AG09309 (cell line): ENCODE measurements at regions not wholly inside any gene's neighbourhood (a gene's known extent, or its start where the extent isn't known, plus 50 kb on each side); places are given as distances from the start of the nearest gene placed in this dataset.

ENCODE experiments used
- DNase-seq: peaks from one replicate; pipeline ENCODE4 v3.0.0-alpha.2; 2010; ENCODE audit warnings: low read depth
- H3K4me3 ChIP-seq: 2 replicates; pipeline ENCODE4 v1.5.1; 2011; ENCODE audit warnings: mild to moderate bottlenecking, low read depth, low read length, moderate library complexity; ENCODE audit not compliant: control insufficient read depth
- CTCF ChIP-seq: IDR thresholded peaks from 2 replicates; pipeline ENCODE4 v1.5.1; 2011; ENCODE audit warnings: mild to moderate bottlenecking, low read depth, low read length, inconsistent platforms; ENCODE audit not compliant: insufficient read depth, control insufficient read depth; ENCODE audit errors: missing control alignments

GRCh38 chr2:149651229-149651628 lies 63.7 kb upstream of the MMADHC start:
- DNase-seq = no peak
- no peak overlapping the region for H3K4me3 ChIP-seq
- TF ChIP-seq CTCF = no peak

GRCh38 chr2:149650006-149650405 lies 62.4 kb upstream of the MMADHC start:
- H3K4me3 ChIP-seq = no peak overlapping the region
- no peak for DNase-seq
- no peak for TF ChIP-seq CTCF

GRCh38 chr2:149648282-149649030 lies 60.9 kb upstream of the MMADHC start:
- H3K4me3 ChIP-seq = no peak overlapping the region
- peak; percentile 97 for DNase-seq
- TF ChIP-seq CTCF = no peak

- TF ChIP-seq CTCF = peak; percentile 57
- peak; percentile 58 for DNase-seq
- no peak overlapping the region for H3K4me3 ChIP-seq
Measured at GRCh38 chr2:149645391-149645790, 57.8 kb upstream of the MMADHC start.
